SK-N-SH treated with all-trans-retinoic acid at 6 μM for 48 hours (cell line): ENCODE measurements at regions not wholly inside any gene's neighbourhood (a gene's known extent, or its start where the extent isn't known, plus 50 kb on each side); places are given as distances from the start of the nearest gene placed in this dataset.
"Not testable (repeated sequence)": the region's sequence is repeated elsewhere in the genome, so short reads cannot be mapped to it uniquely, and the experiment has no call there.

Experiments used
- ATAC-seq: fragments of 200-7000 bp; cut with Tn5 transposase; 3 replicates; pipeline ENCODE4 v1.9.1; 2020; ENCODE audit warnings: mild to moderate bottlenecking, moderate library complexity
- ARNTL ChIP-seq: fragments of 450-650 bp; formaldehyde crosslinking; IDR thresholded peaks from 2 replicates; pipeline ENCODE4 v1.5.0; 2020; ENCODE audit warnings: low read depth, mild to moderate bottlenecking, moderate library complexity, borderline replicate concordance
- BACH2 ChIP-seq: fragments of 250-450 bp; sonication (Bioruptor Pico); IDR thresholded peaks from 2 replicates; pipeline ENCODE4 v1.9.0; 2021; ENCODE audit warnings: mild to moderate bottlenecking, borderline replicate concordance
- CSDC2 ChIP-seq: fragments of 250-450 bp; sonication (Bioruptor Pico); IDR thresholded peaks from 2 replicates; pipeline ENCODE4 v1.5.0; 2020; ENCODE audit warnings: mild to moderate bottlenecking, moderate library complexity
- ESRRG ChIP-seq: fragments of 250-450 bp; sonication (Bioruptor Pico); IDR thresholded peaks from 2 replicates; pipeline ENCODE4 v1.6.1; 2021; ENCODE audit warnings: mild to moderate bottlenecking
- GLIS3 ChIP-seq: fragments of 250-450 bp; sonication (Bioruptor Pico); IDR thresholded peaks from 2 replicates; pipeline ENCODE4 v1.5.0; 2020; ENCODE audit warnings: mild to moderate bottlenecking, moderate library complexity
- ISL1 ChIP-seq: fragments of 250-450 bp; sonication (Bioruptor Pico); IDR thresholded peaks from 2 replicates; pipeline ENCODE4 v2.1.2; 2022; ENCODE audit warnings: mild to moderate bottlenecking, moderate library complexity
- PPARA ChIP-seq: fragments of 250-450 bp; sonication (Bioruptor Pico); IDR thresholded peaks from 2 replicates; pipeline ENCODE4 v1.5.0; 2020; ENCODE audit warnings: mild to moderate bottlenecking, borderline replicate concordance
- RARB ChIP-seq: fragments of 250-450 bp; sonication (Bioruptor Pico); IDR thresholded peaks from 2 replicates; pipeline ENCODE4 v1.8.0; 2021; ENCODE audit warnings: mild to moderate bottlenecking, moderate library complexity
- SNAI2 ChIP-seq: fragments of 250-450 bp; sonication (Bioruptor Pico); IDR thresholded peaks from 2 replicates; pipeline ENCODE4 v1.5.0; 2020; ENCODE audit warnings: mild to moderate bottlenecking, moderate library complexity
- TCF4 ChIP-seq: fragments of 250-450 bp; sonication (Bioruptor Pico); IDR thresholded peaks from 2 replicates; pipeline ENCODE4 v1.8.0; 2021; ENCODE audit warnings: mild to moderate bottlenecking, moderate library complexity, borderline replicate concordance
- TOX ChIP-seq: fragments of 250-450 bp; sonication (Bioruptor Pico); IDR thresholded peaks from 2 replicates; pipeline ENCODE4 v1.8.0; 2021; ENCODE audit warnings: mild to moderate bottlenecking, moderate library complexity, borderline replicate concordance
- ZC3H10 ChIP-seq: fragments of 250-450 bp; sonication (Bioruptor Pico); IDR thresholded peaks from 2 replicates; pipeline ENCODE4 v1.5.1; 2021; ENCODE audit warnings: mild to moderate bottlenecking, moderate library complexity
- ZFP3 ChIP-seq: fragments of 250-450 bp; sonication (Bioruptor Pico); IDR thresholded peaks from 2 replicates; pipeline ENCODE4 v1.5.0; 2020; ENCODE audit warnings: mild to moderate bottlenecking, moderate library complexity
- ZFP30 ChIP-seq: fragments of 450-650 bp; formaldehyde crosslinking; IDR thresholded peaks from 2 replicates; pipeline ENCODE4 v1.5.0; 2022; ENCODE audit warnings: mild to moderate bottlenecking, moderate library complexity
- ZNF70 ChIP-seq: fragments of 450-650 bp; formaldehyde crosslinking; IDR thresholded peaks from 2 replicates; pipeline ENCODE4 v1.5.0; 2020; ENCODE audit warnings: mild to moderate bottlenecking, moderate library complexity
- ZNF8 ChIP-seq: fragments of 450-650 bp; formaldehyde crosslinking; IDR thresholded peaks from 2 replicates; pipeline ENCODE4 v1.5.0; 2020; ENCODE audit warnings: mild to moderate bottlenecking, moderate library complexity
- TF ChIP-seq, protein P1 (sequence below): fragments of 250-450 bp; sonication (Bioruptor Pico); IDR thresholded peaks from 2 replicates; pipeline ENCODE4 v1.5.1; 2021; ENCODE audit warnings: mild to moderate bottlenecking, moderate library complexity
- TF ChIP-seq, protein P2 (sequence below): fragments of 250-450 bp; sonication (Bioruptor Pico); IDR thresholded peaks from 2 replicates; pipeline ENCODE4 v1.8.0; 2021; ENCODE audit warnings: low read depth, mild to moderate bottlenecking, moderate library complexity, borderline replicate concordance
- TF ChIP-seq, protein P3 (sequence below): fragments of 250-450 bp; sonication (Bioruptor Pico); IDR thresholded peaks from 2 replicates; pipeline ENCODE4 v1.5.1; 2020; ENCODE audit warnings: low read depth, mild to moderate bottlenecking, moderate library complexity
- TF ChIP-seq, protein P4 (sequence below): fragments of 250-450 bp; sonication (Bioruptor Pico); IDR thresholded peaks from 2 replicates; pipeline ENCODE4 v1.8.0; 2020; ENCODE audit warnings: mild to moderate bottlenecking, moderate library complexity, borderline replicate concordance

DNA sequence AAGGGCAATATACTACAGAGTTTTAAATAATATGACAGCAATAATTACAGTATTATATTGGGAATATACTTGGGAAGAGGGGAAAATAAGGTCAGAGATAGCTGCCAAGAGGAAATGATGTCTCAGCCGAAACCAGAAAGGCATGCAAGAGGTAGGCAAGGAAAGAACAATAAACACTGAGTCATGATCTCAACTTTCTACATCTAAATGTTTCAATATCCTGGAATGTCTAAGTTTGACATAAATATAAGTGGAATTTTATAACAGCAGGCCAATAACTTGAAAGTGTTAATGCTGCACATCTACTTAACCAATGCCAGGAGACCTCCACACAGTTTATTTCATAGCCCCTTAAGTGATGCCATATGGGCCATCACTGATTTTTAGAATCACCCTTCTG, 99.8 kb upstream of the CPNE4 start:
- no peak for TF ChIP-seq RARB (CRISPR knock-in tag)
- TF ChIP-seq ISL1 (CRISPR knock-in tag) = no peak
- no peak for TF ChIP-seq BACH2 (CRISPR knock-in tag)
- TF ChIP-seq PPARA (CRISPR knock-in tag) = no peak
- TF ChIP-seq, protein P1, sequence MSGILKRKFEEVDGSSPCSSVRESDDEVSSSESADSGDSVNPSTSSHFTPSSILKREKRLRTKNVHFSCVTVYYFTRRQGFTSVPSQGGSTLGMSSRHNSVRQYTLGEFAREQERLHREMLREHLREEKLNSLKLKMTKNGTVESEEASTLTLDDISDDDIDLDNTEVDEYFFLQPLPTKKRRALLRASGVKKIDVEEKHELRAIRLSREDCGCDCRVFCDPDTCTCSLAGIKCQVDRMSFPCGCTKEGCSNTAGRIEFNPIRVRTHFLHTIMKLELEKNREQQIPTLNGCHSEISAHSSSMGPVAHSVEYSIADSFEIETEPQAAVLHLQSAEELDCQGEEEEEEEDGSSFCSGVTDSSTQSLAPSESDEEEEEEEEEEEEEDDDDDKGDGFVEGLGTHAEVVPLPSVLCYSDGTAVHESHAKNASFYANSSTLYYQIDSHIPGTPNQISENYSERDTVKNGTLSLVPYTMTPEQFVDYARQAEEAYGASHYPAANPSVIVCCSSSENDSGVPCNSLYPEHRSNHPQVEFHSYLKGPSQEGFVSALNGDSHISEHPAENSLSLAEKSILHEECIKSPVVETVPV (CRISPR knock-in tag) = no peak
- TF ChIP-seq, protein P2, sequence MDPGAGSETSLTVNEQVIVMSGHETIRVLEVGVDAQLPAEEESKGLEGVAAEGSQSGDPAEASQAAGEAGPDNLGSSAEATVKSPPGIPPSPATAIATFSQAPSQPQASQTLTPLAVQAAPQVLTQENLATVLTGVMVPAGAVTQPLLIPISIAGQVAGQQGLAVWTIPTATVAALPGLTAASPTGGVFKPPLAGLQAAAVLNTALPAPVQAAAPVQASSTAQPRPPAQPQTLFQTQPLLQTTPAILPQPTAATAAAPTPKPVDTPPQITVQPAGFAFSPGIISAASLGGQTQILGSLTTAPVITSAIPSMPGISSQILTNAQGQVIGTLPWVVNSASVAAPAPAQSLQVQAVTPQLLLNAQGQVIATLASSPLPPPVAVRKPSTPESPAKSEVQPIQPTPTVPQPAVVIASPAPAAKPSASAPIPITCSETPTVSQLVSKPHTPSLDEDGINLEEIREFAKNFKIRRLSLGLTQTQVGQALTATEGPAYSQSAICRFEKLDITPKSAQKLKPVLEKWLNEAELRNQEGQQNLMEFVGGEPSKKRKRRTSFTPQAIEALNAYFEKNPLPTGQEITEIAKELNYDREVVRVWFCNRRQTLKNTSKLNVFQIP (CRISPR knock-in tag) = no peak
- TF ChIP-seq ZNF8 (CRISPR knock-in tag) = no peak
- TF ChIP-seq GLIS3 (CRISPR knock-in tag) = no peak
- TF ChIP-seq ESRRG (CRISPR knock-in tag) = no peak
- no peak for TF ChIP-seq ARNTL (CRISPR knock-in tag)
- no peak for TF ChIP-seq SNAI2 (CRISPR knock-in tag)
- TF ChIP-seq, all 23 proteins: peak for 0
- peak; percentile 68 for ATAC-seq

DNA sequence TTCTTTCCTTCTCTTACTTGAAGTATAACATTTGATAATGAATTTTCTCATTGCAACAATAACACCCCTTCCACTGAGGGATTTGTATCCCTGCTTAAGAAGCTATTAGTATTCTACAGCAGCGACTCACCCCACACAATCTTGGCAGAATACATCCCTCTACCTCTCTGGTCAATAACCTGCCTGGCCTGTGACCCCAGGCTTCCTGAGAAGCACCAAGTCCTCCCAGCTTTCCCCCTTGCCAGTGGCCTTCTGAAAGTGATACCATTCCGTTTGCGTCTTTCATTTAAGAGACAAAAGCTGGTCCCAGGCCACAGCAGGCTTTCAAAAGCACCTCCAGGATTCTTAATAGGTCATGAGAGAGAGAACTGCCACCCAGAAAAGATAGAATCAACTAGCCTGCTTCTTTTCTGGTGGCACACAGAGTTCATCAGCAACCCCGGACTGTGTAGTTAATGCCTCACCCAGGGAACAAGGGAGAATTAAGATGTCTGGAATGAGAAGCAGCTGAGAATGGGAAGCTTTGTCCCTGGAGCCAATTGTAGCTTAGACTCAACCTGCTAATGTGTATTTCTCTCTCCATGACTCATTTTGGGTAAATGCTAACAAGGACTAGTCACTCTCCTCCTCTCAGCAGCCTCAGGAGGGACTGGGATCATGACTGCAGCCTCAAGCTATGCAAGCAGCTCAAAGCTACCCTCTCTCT, 101.0 kb upstream of the CPNE4 start:
- ATAC-seq = peak; percentile 99
- no peak for TF ChIP-seq TOX (CRISPR knock-in tag)

DNA sequence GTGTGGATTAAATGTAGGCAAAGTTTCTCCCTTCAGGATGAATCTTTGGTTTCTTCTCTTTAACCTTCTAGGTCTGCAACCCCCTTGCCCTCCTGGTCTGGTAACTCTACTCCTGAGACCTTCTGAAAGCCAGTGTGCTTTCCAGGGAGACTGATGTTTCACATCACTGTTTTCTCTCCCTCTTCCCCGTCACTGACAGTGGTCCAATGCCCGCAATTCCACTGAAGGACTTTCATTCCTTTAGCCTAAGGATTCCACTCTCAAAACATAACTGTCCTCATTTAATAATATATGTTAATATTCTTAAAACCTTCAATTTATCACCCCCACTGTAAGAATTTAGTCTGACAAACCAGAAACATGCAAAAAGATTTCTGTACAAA, 101.5 kb upstream of the CPNE4 start:
- TF ChIP-seq ZNF8 (CRISPR knock-in tag) = no peak
- TF ChIP-seq, protein P3, sequence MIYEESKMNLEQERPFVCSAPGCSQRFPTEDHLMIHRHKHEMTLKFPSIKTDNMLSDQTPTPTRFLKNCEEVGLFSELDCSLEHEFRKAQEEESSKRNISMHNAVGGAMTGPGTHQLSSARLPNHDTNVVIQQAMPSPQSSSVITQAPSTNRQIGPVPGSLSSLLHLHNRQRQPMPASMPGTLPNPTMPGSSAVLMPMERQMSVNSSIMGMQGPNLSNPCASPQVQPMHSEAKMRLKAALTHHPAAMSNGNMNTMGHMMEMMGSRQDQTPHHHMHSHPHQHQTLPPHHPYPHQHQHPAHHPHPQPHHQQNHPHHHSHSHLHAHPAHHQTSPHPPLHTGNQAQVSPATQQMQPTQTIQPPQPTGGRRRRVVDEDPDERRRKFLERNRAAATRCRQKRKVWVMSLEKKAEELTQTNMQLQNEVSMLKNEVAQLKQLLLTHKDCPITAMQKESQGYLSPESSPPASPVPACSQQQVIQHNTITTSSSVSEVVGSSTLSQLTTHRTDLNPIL (CRISPR knock-in tag) = no peak
- TF ChIP-seq, protein P2 (CRISPR knock-in tag) = no peak
- no peak for TF ChIP-seq PPARA (CRISPR knock-in tag)
- no peak for TF ChIP-seq ZC3H10 (CRISPR knock-in tag)
- ATAC-seq = peak; percentile 33; the same call in 2 of the 3 replicates

DNA sequence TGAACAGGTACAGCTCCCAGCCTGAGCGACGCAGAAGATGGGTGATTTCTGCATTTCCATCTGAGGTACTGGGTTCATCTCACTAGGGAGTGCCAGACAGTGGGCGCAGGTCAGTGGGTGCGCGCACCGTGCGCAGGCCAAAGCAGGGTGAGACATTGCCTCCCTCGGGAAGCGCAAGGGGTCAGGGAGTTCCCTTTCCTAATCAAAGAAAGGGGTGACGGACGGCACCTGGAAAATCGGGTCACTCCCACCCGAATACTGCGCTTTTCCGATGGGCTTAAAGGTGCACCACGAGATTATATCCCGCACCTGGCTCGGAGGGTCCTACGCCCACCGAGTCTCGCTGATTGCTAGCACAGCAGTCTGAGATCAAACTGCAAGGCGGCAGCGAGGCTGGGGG, 102.1 kb upstream of the CPNE4 start:
- not testable (repeated sequence) for ATAC-seq

DNA sequence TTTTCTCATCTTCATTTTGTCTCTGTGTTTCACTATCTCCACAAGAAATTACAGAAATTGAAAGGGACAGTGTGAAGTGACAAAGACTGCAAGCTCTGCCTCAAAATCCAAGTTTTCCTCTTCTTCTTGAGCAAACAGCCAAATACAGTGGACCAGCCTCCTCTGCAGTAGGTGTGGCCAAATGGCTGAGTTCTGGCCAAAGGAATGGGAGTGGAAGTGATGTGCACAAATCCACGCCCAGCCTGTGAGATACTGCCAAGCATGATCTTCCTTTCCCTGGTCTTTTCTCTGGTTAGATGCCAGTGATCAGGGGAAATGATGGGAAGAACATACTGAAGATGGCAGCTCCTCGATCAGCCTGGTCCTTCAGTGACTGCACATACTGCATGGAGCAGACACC, 111.0 kb upstream of the CPNE4 start:
- no peak for ATAC-seq
- no peak for TF ChIP-seq TCF4 (CRISPR knock-in tag)
- TF ChIP-seq BACH2 (CRISPR knock-in tag) = no peak
- no peak for TF ChIP-seq ZFP3 (CRISPR knock-in tag)

DNA sequence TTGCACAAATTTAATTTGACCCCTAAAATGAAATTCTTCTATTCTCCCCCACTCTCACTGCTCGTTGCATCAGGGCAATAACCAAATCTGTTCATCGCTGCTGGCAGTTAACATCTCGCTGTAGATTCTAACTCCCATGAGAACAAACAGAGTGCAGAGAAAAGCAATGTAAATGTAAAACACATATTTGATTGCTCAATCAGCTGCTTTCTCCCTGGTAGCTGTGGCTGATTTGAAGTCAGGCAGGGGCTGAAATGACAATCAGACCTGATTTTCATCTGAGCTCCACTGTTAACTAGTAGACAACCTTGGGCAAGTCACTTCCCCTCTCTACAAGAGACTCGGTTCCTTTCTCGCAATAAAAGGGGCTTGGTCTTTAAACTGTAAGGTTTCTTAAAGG, 119.8 kb upstream of the CPNE4 start:
- no peak for TF ChIP-seq CSDC2 (CRISPR knock-in tag)
- no peak for TF ChIP-seq PPARA (CRISPR knock-in tag)
- no peak for TF ChIP-seq RARB (CRISPR knock-in tag)
- no peak for TF ChIP-seq ISL1 (CRISPR knock-in tag)
- TF ChIP-seq, protein P4, sequence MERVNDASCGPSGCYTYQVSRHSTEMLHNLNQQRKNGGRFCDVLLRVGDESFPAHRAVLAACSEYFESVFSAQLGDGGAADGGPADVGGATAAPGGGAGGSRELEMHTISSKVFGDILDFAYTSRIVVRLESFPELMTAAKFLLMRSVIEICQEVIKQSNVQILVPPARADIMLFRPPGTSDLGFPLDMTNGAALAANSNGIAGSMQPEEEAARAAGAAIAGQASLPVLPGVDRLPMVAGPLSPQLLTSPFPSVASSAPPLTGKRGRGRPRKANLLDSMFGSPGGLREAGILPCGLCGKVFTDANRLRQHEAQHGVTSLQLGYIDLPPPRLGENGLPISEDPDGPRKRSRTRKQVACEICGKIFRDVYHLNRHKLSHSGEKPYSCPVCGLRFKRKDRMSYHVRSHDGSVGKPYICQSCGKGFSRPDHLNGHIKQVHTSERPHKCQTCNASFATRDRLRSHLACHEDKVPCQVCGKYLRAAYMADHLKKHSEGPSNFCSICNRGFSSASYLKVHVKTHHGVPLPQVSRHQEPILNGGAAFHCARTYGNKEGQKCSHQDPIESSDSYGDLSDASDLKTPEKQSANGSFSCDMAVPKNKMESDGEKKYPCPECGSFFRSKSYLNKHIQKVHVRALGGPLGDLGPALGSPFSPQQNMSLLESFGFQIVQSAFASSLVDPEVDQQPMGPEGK (CRISPR knock-in tag) = no peak
- TF ChIP-seq ZFP3 (CRISPR knock-in tag) = no peak
- TF ChIP-seq SNAI2 (CRISPR knock-in tag) = no peak
- no peak for TF ChIP-seq ZNF8 (CRISPR knock-in tag)
- TF ChIP-seq TCF4 (CRISPR knock-in tag) = no peak
- no peak for TF ChIP-seq ZFP30 (CRISPR knock-in tag)
- TF ChIP-seq, protein P2 (CRISPR knock-in tag) = no peak
- no peak for TF ChIP-seq ZC3H10 (CRISPR knock-in tag)
- no peak for TF ChIP-seq ZNF70 (CRISPR knock-in tag)
- TF ChIP-seq, all 23 proteins: peak for 0
- no peak for ATAC-seq
